Calu3 (cell line): ENCODE measurements at regions not wholly inside any gene's neighbourhood (a gene's known extent, or its start where the extent isn't known, plus 50 kb on each side); places are given as distances from the start of the nearest gene placed in this dataset.

Experiments
- BruUV-seq: library from RNA; stranded (reverse); fragments of 400-500 nt; replicated peaks from 2 replicates; lab custom pipeline; 2021; lab: Mats Ljungman, UMichigan
- CTCF ChIA-PET: fragments of 300-600 bp; sonication (Branson Sonifier 250); formaldehyde crosslinking; loops from one replicate; lab custom pipeline; 2022; ENCODE audit warnings: antibody characterized with exemption; lab: Charles Lee
- DNase-seq: peaks from one replicate; pipeline ENCODE4 v3.0.0; 2022
- H3K27ac Mint-ChIP-seq: one replicate; pipeline ENCODE4 v1.8.0; 2022; ENCODE audit warnings: mixed read lengths; ENCODE audit not compliant: unreplicated experiment
- H3K27me3 Mint-ChIP-seq: one replicate; pipeline ENCODE4 v1.8.0; 2022; ENCODE audit warnings: mixed read lengths; ENCODE audit not compliant: unreplicated experiment
- H3K36me3 Mint-ChIP-seq: one replicate; pipeline ENCODE4 v1.8.0; 2022; ENCODE audit warnings: mild to moderate bottlenecking, moderate library complexity, mixed read lengths; ENCODE audit not compliant: insufficient read depth, unreplicated experiment
- H3K4me1 Mint-ChIP-seq: one replicate; pipeline ENCODE4 v1.8.0; 2022; ENCODE audit warnings: mild to moderate bottlenecking, low read depth, mixed read lengths; ENCODE audit not compliant: unreplicated experiment
- H3K4me3 Mint-ChIP-seq: one replicate; pipeline ENCODE4 v1.8.0; 2022; ENCODE audit warnings: mild to moderate bottlenecking, low read depth, moderate library complexity, mixed read lengths; ENCODE audit not compliant: unreplicated experiment
- H3K9me3 Mint-ChIP-seq: one replicate; pipeline ENCODE4 v1.8.0; 2022; ENCODE audit warnings: low read depth, mixed read lengths; ENCODE audit not compliant: unreplicated experiment
- intact Hi-C: fragments of 100-400 bp; cut with micrococcal nuclease; formaldehyde crosslinking; loops from one replicate; pipeline ENCODE4 v1.10.0; 2022; ENCODE audit not compliant: unreplicated experiment
- TF ChIP-seq, protein P1 (sequence below): fragments of 200-600 bp; IDR thresholded peaks from one replicate; pipeline ENCODE4 v1.8.0; 2022; ENCODE audit warnings: antibody characterized with exemption; ENCODE audit not compliant: unreplicated experiment

DNA sequence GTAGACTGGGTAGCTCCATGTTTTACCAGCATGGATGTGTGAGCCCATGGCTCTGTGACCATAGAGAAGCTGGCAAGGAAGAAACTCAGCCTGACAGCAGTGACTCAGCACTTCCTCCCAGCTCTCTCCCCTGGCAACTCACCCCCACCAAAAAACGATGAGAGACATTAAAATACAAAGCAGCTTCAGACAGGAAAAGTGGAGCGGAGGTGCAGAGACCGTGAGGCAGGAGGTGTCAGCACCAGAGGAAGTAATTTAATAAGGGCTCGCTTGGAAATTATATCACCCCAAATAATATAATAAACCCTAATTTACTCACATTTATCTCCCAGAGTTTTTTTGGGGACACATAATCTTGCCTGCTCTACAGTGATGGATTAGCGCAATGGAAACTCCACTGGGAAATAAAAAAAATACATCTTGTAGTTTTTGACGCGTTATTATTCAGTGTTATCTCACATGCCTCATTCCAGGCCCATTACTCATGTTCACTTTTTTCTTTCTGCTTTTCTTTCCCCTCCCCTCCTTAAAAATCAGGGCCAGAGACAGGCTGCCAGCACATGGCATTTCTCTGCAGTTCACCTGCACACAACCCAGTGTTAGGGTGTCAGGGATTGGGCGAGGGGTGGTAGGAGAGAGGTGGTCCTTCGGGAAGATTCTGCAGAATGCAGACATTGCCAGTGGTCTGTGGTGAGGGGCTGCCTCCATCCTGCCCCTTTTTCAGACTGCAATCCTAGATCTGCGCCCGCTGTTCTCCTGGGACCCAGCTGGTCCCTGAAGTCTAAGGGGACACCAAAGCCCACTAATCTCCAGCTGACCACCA is 170.8 kb downstream of the BUD13 start:
- H3K9me3 Mint-ChIP-seq: no peaks in the 10 kb centered on the region
- no peak for DNase-seq
- CTCF ChIA-PET: no interaction called here
- H3K27me3 Mint-ChIP-seq: peaks cover 82% of the 10 kb centered on the region
- no peaks in the 10 kb centered on the region for H3K4me1 Mint-ChIP-seq
- no peak overlapping the region for H3K4me3 Mint-ChIP-seq
- no peak overlapping the region for H3K27ac Mint-ChIP-seq
- no TSS peak for BruUV-seq
- no peaks in the 10 kb centered on the region for H3K36me3 Mint-ChIP-seq
- intact Hi-C loops: no loop called here
- TF ChIP-seq, protein P1, sequence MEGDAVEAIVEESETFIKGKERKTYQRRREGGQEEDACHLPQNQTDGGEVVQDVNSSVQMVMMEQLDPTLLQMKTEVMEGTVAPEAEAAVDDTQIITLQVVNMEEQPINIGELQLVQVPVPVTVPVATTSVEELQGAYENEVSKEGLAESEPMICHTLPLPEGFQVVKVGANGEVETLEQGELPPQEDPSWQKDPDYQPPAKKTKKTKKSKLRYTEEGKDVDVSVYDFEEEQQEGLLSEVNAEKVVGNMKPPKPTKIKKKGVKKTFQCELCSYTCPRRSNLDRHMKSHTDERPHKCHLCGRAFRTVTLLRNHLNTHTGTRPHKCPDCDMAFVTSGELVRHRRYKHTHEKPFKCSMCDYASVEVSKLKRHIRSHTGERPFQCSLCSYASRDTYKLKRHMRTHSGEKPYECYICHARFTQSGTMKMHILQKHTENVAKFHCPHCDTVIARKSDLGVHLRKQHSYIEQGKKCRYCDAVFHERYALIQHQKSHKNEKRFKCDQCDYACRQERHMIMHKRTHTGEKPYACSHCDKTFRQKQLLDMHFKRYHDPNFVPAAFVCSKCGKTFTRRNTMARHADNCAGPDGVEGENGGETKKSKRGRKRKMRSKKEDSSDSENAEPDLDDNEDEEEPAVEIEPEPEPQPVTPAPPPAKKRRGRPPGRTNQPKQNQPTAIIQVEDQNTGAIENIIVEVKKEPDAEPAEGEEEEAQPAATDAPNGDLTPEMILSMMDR: no peak

DNA sequence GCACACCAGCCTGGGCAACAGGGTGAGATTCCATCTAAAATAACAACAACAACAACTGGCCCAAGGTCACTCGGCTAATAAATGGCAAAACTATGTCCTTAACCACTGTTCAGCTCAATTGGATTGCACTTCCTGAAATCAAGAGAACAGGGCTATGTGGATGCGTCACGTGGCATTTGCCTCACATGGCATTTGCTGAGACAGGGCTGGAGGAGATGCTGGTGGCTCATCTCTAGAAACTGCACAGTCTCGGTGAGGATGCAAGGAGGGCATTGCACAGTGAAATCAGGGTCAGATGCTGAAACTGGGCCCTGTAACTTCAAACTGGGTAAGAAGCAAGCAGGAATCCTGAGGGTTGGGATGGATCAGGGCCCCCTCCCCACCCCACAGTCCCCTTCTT is 171.9 kb downstream of the BUD13 start:
- no peaks in the 10 kb centered on the region for H3K4me1 Mint-ChIP-seq
- TF ChIP-seq, protein P1: no peak

DNA sequence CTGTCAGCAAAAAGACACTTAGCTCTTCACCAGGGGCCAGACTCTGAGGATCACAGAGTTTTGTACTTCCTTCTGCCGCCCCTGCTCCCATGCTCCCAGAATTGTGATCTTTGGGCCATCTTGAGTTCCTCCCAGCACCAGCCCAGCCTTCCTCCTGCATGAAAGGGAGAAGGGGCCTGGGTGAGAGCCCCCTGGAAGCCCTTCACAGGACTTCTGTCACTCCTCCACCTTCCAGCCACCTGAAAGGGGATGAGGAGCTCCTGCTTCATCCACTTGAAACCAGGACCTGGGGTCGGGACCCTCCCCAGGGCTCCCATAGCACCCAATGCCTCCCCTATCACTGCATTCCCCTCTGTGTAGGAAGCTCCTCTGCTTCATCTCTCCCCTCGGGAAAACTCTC is 174.2 kb downstream of the BUD13 start:
- no peak for DNase-seq
- intact Hi-C loops: no loop called here
- no peaks in the 10 kb centered on the region for H3K4me1 Mint-ChIP-seq
- CTCF ChIA-PET: no interaction called here
- no peak overlapping the region for H3K27ac Mint-ChIP-seq
- no peaks in the 10 kb centered on the region for H3K9me3 Mint-ChIP-seq
- no peak overlapping the region for H3K4me3 Mint-ChIP-seq
- TF ChIP-seq, protein P1: no peak
- BruUV-seq: no TSS peak
- H3K27me3 Mint-ChIP-seq: peaks cover 84% of the 10 kb centered on the region
- no peaks in the 10 kb centered on the region for H3K36me3 Mint-ChIP-seq

More for the DNA sequence above, 171.9 kb downstream of the BUD13 start:
- intact Hi-C loops: no loop called here
- Mint-ChIP-seq H3K4me3 (no peak overlapping the region), H3K27ac (no peak overlapping the region), H3K36me3 (no peaks in the 10 kb centered on the region), H3K27me3 (peaks cover 82% of the 10 kb centered on the region), H3K9me3 (no peaks in the 10 kb centered on the region)
- no TSS peak for BruUV-seq
- CTCF ChIA-PET: no interaction called here
- no peak for DNase-seq

DNA sequence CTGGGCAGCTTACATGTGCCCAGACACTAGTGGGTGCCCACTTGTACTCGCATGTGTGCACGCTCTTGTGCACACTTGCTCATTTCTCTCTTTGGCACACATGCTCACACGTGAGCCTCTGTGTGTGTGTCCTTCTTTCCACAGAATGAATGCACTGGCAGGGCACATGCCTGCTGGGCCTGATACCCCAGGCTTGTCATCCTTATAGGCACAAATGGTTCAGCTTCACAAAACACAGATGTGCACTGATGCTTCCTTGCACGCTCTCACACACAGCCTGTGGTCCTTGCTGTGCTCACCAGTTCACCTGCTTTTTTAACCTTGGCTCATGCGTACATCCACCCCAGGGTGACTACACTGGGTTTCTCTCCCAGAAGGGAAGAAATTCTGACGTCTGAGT is 174.8 kb downstream of the BUD13 start:
- H3K36me3 Mint-ChIP-seq: no peaks in the 10 kb centered on the region
- no peak overlapping the region for H3K27ac Mint-ChIP-seq
- H3K9me3 Mint-ChIP-seq: no peaks in the 10 kb centered on the region
- CTCF ChIA-PET: no interaction called here
- H3K4me1 Mint-ChIP-seq: no peaks in the 10 kb centered on the region
- DNase-seq: no peak
- intact Hi-C loops: no loop called here
- no peak overlapping the region for H3K4me3 Mint-ChIP-seq
- TF ChIP-seq, protein P1: no peak
- BruUV-seq: no TSS peak
- H3K27me3 Mint-ChIP-seq: peaks cover 83% of the 10 kb centered on the region
